Fibroblast of skin of left biceps (primary cell): ENCODE measurements at regions not wholly inside any gene's neighbourhood (a gene's known extent, or its start where the extent isn't known, plus 50 kb on each side); places are given as distances from the start of the nearest gene placed in this dataset.
"Not testable (repeated sequence)": the region's sequence is repeated elsewhere in the genome, so short reads cannot be mapped to it uniquely, and the experiment has no call there.

Experiments
- DNase-seq, 2 experiments: peaks; one replicate each; pipeline ENCODE4 v3.0.0-alpha.2; 2013; ENCODE audit warnings: low read depth in 2 of 2

- DNase-seq = no peak
Observed at GRCh38 chr12:24668563-24668962, 280.3 kb downstream of the BCAT1 start.

GRCh38 chr12:24664161-24664880 lies 284.6 kb downstream of the BCAT1 start:
- no peak for DNase-seq

GRCh38 chr12:24661657-24662096 lies 287.2 kb downstream of the BCAT1 start:
- DNase-seq = no peak

- no peak for DNase-seq
Observed at GRCh38 chr12:24659016-24659415, 289.9 kb downstream of the BCAT1 start.

- DNase-seq = not testable (repeated sequence)
Observed at GRCh38 chr12:24654344-24654743, 294.6 kb downstream of the BCAT1 start.

GRCh38 chr12:24649634-24650033 lies 299.3 kb downstream of the BCAT1 start:
- DNase-seq = no peak

GRCh38 chr12:24649209-24649608 lies 299.7 kb downstream of the BCAT1 start:
- no peak for DNase-seq

- no peak for DNase-seq
Observed at GRCh38 chr12:24645254-24645653, 303.6 kb downstream of the BCAT1 start.

- no peak for DNase-seq
Observed at GRCh38 chr12:24643120-24644119, 305.5 kb downstream of the BCAT1 start.

- DNase-seq = no peak
Observed at GRCh38 chr12:24639641-24640040, 309.3 kb downstream of the BCAT1 start.

- DNase-seq = no peak
Observed at GRCh38 chr12:24632466-24632865, 316.4 kb downstream of the BCAT1 start.

GRCh38 chr12:24631676-24632426 lies 317.1 kb downstream of the BCAT1 start:
- no peak for DNase-seq

GRCh38 chr12:24630856-24631255 lies 318.0 kb downstream of the BCAT1 start:
- DNase-seq = no peak

- no peak for DNase-seq
Observed at GRCh38 chr12:24630446-24630845, 318.5 kb downstream of the BCAT1 start.

GRCh38 chr12:24625103-24625502 lies 323.8 kb downstream of the BCAT1 start:
- DNase-seq = no peak

- not testable (repeated sequence) for DNase-seq
Observed at GRCh38 chr12:24619954-24620353, 328.9 kb downstream of the BCAT1 start.

GRCh38 chr12:24617471-24617870 lies 331.4 kb downstream of the BCAT1 start:
- no peak for DNase-seq

GRCh38 chr12:24615967-24616411 lies 332.9 kb downstream of the BCAT1 start:
- no peak for DNase-seq

GRCh38 chr12:24608637-24609285 lies 340.1 kb downstream of the BCAT1 start:
- peak in 1 of 2 experiments; percentile 6 for DNase-seq

GRCh38 chr12:24608108-24608507 lies 340.8 kb downstream of the BCAT1 start:
- DNase-seq = no peak

- DNase-seq = no peak
Observed at GRCh38 chr12:24605916-24606315, 343.0 kb downstream of the BCAT1 start.
